Testis (tissue), 2 donors: ENCODE measurements at regions not wholly inside any gene's neighbourhood (a gene's known extent, or its start where the extent isn't known, plus 50 kb on each side); places are given as distances from the start of the nearest gene placed in this dataset.

Experiments used
- CTCF ChIP-seq, 3 experiments: fragments of 450-650 bp in 2 of 3; fragments of 200-600 bp in 1 of 3; sonication (generic) in 1 of 3; IDR thresholded peaks; one replicate each; pipeline ENCODE4 v1.5.1; 2016 to 2019; ENCODE audit warnings: antibody characterized with exemption in 3 of 3, mild to moderate bottlenecking in 2 of 3, moderate library complexity in 1 of 3
- POLR2A ChIP-seq: fragments of 450-650 bp; IDR thresholded peaks from one replicate; pipeline ENCODE4 v1.6.1; 2017; ENCODE audit warnings: antibody characterized with exemption, mild to moderate bottlenecking, moderate library complexity

- TF ChIP-seq CTCF (IDR thresholded peaks at IDR 0.05), result no peak
- no peak for TF ChIP-seq POLR2A
These were observed 437.7 kb downstream of the CPS1 start for GRCh38 chr2:210994104-210994503.
